Fibroblast of skin of right quadriceps (primary cell): ENCODE measurements at regions not wholly inside any gene's neighbourhood (a gene's known extent, or its start where the extent isn't known, plus 50 kb on each side); places are given as distances from the start of the nearest gene placed in this dataset.
A peak's percentile ranks its signal among the peaks of the same experiment; 100 is the strongest.
"Not testable (repeated sequence)": the region's sequence is repeated elsewhere in the genome, so short reads cannot be mapped to it uniquely, and the experiment has no call there.

Experiments used
- DNase-seq: peaks from one replicate; pipeline ENCODE4 v3.0.0-alpha.2; 2013

DNA sequence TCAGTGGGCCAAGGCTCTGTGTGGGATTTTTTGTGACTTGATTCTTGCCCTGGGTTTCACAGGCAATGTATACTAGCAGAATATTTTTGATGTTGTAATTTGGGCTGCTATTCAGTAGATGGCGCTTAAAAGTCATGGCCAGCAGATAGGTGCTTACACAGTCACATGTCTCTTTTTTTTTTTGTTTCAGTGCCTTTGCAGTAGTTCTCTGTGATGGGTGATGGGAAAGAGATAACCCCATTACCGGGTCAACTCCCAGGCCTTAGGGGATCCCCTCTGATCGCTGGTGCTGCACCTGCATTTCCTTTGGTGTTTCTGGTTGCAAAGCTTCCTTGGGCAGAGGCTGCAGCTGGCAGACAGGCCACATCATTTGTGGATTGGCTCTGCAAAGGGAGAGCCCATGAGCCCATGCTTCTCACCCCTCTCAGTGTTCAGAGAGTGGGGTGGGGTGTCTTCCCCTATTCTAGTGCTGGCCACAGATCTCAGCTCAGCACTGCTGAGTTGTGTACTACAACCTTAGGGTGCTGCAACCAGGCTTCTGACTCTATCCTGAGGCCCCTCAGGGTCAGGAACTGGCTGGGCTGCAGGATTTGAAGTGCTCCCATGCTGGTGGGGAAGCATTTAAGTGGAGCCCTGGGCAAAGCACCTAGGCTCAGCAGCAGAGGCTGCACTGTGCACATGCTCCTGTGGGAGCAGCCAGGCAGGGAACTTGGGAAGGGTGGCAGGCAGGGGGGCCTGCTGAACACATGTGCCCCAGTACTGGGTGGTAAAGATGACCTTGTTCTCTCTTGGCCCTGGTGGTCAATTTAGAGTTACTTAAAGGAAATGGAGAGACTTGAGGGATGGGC is 219.8 kb upstream of the SPHKAP start:
- DNase-seq = no peak

- no peak for DNase-seq
These were observed 206.3 kb upstream of the SPHKAP start for GRCh38 chr2:228387776-228388175.

DNA sequence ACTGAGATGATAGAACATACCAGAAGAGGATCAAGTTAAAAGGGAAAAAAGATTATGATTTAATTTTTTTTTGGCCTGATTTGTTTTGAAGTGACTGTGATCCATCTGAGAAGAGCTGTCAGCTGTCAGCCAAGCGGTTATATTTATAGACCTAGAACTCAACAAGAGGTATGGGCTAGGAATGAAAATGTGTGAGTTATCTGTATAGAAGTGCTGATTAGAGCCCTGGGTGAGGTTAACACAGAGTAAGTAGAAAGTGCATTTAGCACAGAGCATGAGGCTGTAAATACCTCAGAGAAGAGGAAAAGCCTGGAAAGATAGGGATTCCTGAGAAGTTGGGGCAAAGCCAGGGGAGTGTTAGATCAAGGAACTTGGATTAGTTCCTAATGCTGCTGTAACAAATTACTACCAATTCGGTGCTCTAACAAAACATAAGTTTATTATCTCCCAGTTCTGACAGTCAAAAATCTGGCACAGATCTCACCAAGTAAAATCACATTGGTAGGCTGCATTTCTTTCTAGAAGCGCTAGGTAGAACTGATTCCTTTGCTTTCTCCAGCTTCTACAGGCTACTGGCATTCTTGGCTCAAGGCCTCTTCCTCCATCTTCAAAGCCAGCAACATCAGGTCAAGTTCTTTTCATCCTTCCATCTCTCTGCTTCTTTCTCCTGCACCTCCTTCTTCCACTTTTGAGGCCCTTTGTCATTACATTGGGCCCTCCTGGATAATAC is 197.4 kb upstream of the SPHKAP start:
- DNase-seq = no peak

GRCh38 chr2:228378233-228378632 is 196.7 kb upstream of the SPHKAP start:
- DNase-seq = no peak

GRCh38 chr2:228377533-228377932 is 196.0 kb upstream of the SPHKAP start:
- no peak for DNase-seq

DNA sequence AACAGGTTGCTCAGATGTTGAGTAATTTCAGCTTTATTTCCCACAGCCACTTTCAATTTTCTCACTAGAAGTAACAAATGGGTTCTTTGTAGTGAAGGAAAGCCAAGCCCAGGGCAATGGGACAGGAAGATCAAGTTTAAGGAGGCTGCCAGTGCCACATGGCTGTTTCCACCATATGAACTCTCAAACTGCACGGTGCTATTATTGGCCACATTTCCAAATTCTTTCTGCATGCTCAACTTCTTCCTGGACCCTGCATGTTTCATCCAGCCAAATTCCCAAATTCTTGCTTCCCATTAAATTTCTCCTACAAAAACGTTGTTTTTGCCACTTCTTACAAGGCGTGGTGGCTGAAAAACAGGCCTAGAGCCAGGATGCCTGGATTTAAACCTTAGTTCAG is 193.3 kb upstream of the SPHKAP start:
- DNase-seq = no peak

DNA sequence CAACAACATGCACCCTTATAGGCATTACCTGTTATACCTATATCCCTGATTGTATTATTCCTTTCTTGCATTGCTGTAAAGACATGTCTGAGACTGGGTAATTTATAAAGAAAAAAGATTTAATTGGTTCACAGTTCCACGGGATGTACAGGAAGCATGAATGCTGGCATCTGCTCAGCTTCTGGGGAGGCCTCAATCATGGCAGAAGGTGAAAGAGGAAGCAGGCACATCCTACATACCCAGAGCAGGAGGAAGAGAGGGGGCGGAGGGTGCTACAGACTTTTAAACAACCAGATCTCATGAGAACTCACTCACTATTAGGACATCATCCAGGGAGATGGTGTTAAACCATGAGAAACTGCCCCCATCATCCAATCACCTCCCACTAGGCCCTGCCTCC is 191.7 kb upstream of the SPHKAP start:
- DNase-seq = no peak

GRCh38 chr2:228372212-228372611 is 190.7 kb upstream of the SPHKAP start:
- DNase-seq = no peak

DNA sequence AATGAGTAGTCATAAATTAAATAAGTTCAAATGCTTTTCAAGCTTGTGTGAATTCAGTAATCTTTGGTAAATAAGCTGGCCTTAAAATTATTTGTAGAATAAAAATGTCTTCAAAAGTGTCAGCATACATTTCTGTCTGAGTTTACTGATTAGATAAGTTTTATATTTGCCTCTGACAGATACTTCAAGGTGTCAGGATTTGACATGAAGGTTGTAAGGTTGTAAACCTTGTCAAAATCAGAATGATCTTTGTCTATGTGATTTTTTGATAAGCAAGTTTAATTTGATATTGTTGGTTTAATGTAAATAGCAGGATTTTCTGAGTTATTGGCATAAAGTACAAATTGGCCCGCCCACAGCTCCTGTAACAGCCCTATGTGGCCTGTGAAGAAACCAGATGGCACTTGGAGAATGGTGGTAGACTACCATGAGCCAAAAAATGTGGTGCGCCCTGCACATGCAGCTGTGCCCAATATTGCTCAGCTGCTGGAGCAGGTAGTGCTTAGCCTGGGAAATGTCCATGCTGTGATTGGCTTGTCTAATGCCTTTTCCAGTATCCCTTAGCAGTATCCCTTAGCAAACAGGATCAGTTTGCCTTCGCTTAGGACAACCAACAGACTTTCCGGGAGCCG is 188.0 kb upstream of the SPHKAP start:
- DNase-seq = no peak

DNA sequence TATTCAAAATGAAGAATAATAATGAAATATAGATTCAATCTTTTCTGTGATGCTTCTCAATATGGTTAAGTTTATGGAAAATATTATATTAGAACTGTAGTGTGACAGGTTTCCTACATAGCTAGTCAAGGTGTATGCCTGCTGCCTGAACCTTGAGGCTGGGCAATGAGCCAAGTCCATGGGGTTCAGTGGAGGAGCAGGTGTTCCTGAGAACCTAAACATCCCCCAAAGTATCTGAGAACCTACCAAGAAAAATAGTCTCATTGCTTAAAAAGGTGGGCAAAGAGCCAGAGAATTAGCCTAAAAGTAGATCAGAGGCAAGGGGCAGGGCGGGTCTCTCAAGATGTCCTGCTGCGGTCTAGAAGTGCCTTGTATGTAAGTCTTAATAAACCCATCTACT is 185.9 kb upstream of the SPHKAP start:
- no peak for DNase-seq

GRCh38 chr2:228359473-228359872 is 178.0 kb upstream of the SPHKAP start:
- DNase-seq = no peak

GRCh38 chr2:228355897-228356296 is 174.4 kb upstream of the SPHKAP start:
- DNase-seq = no peak

DNA sequence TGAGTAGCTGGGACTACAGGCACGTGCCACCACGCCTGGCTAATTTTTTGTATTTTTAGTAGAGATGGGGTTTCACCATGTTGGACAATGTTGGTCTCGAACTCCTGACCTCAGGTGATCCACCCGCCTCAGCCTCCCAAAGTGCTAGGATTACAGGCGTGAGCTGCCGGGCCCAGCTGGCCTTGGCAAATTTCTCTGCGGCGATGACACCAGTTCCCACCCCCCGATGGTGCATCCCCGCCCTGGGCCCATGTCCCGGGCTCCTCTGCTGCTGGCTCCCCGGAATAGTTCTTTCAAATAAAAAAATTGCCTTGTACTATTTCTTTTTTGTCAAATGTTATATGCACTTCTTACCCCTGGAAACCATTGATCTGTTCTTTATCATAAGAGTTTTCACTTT is 171.5 kb upstream of the SPHKAP start:
- DNase-seq = not testable (repeated sequence)

- no peak for DNase-seq
These were observed 170.6 kb upstream of the SPHKAP start for GRCh38 chr2:228352048-228352447.

DNA sequence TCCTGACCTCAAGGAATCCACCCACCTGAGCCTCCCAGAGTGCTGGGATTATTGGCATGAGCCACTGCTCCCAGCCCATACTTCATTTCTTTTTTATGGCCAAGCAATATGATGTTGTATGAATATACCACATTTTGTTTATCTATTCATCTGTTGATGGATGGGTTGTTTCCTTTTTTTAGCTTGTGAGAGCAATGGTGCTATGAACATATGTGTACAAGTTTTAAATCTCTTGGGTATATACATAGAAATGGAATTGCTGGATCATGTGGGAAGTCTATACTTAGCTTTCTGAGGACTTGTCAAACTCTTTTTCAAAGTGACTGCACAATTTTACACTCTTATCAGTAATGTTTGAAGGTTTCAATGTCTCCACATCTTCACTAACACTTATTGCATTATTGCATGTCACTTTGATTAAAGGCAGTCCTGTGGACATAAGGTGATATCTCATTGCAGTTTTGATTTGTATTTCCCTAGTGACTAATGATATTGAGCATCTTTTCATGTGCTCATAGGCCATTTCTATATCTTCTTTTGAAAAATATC is 167.1 kb upstream of the SPHKAP start:
- DNase-seq = no peak

DNA sequence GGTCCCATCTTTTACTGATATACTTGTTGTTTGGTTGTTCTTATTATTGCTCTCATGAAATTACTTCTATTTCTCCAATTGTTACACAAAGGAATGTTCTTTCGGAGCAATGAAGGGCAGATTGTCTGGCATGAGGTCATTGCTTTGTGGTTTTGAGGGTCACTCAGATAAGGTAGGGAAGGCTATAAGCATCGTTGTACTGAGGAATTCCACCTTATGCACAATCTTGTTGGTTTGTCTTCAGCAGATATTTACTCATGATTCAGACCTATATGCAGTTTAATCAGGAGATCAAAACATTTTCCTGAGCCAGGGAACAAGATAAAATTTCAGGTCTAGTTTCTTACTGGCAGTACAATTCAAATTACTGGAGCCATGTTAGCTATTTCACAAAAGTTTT is 163.0 kb upstream of the SPHKAP start:
- no peak for DNase-seq

- no peak for DNase-seq
These were observed 158.0 kb upstream of the SPHKAP start for GRCh38 chr2:228339525-228339924.

DNA sequence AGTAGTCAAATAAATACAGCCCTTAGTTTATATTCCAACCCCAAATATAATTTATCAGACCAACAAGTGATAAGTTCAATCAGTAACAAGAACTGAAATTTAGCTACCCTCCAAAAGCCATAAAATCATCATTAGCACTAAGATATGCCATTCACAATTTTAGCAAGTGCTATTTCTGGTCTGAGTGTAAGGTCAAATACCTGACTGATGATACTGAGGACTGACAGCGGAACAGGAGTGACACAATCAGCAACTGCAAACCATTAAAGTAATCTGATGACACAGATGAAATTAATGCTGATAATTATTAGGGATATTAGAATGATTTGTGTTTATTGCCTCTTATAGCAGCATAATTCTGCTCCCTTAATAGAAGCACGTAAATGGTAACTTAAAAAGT is 152.7 kb upstream of the SPHKAP start:
- no peak for DNase-seq

GRCh38 chr2:228329282-228329681 is 147.8 kb upstream of the SPHKAP start:
- no peak for DNase-seq

DNA sequence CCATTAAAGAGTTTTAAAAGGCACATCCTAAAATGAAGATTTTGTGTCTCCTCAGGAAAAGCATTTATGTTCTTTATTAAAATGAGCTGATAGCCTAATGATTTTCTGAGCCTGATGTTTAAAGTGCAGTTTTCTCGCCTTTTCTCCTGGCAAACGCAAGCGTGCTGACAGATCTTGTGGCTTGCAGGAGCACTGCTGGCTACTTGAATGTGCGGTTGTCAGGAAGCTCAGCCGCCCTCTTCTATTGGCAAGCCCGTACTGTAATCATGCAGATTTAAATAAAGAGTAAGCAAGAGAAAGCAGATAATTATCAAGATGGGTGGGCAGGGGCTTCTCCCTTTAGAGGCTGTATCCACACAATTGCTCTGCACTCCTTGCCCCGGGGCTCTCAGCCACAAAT is 139.5 kb upstream of the SPHKAP start:
- DNase-seq = no peak

DNA sequence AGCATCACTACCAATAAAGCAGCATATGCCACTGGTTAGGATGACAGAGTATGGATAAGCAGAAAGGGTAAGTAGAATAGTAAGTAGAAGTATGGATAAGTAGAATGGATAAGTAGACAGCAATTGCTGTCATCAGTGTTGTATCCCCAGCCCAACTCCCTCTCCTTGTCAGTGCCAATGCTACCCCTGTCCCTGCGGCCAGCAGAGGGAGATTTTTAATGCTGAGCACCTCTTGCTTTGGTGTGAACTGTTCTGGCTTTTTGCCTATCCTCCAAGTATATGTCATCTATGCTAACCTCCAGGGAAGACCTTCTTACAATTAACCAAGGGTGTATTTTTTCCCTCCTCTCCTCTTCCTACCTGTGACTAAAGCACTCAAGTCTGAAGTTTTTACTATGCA is 136.7 kb upstream of the SPHKAP start:
- DNase-seq = peak; percentile 34

DNA sequence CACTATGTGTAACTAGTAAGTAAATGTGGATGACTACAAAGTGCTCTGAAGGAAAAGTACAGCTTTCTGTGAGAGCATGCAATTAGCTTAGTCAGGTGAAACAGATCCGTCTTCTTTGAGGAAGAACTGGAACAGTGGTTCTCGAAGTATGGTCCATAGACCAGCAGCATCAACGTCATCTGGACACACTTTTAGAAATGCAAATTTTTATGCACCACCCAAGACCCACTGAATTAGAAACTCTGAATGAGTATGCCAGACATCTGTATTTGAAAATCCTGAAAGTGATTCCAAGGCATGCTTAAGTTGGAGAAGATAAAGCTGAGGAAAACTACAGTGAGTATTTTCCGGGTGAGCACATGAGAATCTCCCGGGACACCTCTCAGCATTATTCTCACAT is 130.7 kb upstream of the SPHKAP start:
- no peak for DNase-seq

GRCh38 chr2:228303960-228304359 is 122.5 kb upstream of the SPHKAP start:
- no peak for DNase-seq
